Keratinocyte (primary cell): ENCODE measurements at regions not wholly inside any gene's neighbourhood (a gene's known extent, or its start where the extent isn't known, plus 50 kb on each side); places are given as distances from the start of the nearest gene placed in this dataset.

Experiments
- DNase-seq: peaks from one replicate; pipeline ENCODE4 v3.0.0-alpha.2; 2011; ENCODE audit warnings: low read depth, missing footprints, low spot score
- FAIRE-seq: peaks from 2 replicates; lab custom pipeline; 2011; peaks lifted over from hg19 to GRCh38; lab: Jason Lieb, UNC
- H2AFZ ChIP-seq: 2 replicates; pipeline ENCODE4 v1.6.0; 2012; ENCODE audit warnings: low read length, control low read depth, inconsistent platforms; ENCODE audit not compliant: control insufficient read depth
- H3K27ac ChIP-seq: 2 replicates; pipeline ENCODE4 v1.5.1; 2011; ENCODE audit warnings: low read length; ENCODE audit not compliant: control insufficient read depth, insufficient read depth
- H3K27me3 ChIP-seq: 3 replicates; pipeline ENCODE4 v1.6.0; 2011; ENCODE audit warnings: low read length; ENCODE audit not compliant: control insufficient read depth, insufficient read depth; ENCODE audit errors: extremely low read depth
- H3K36me3 ChIP-seq, 2 experiments: 2 replicates in 1 of 2; 3 replicates in 1 of 2; pipeline ENCODE4 v1.5.1; 2011; ENCODE audit warnings: low read length in 2 of 2, mild to moderate bottlenecking in 1 of 2; ENCODE audit not compliant: control insufficient read depth in 2 of 2, insufficient read depth in 2 of 2; ENCODE audit errors: extremely low read depth in 1 of 2
- H3K4me1 ChIP-seq: 3 replicates; pipeline ENCODE4 v1.5.1; 2011; ENCODE audit warnings: low read length; ENCODE audit not compliant: control insufficient read depth, insufficient read depth; ENCODE audit errors: extremely low read depth
- H3K4me2 ChIP-seq: 3 replicates; pipeline ENCODE4 v1.6.0; 2011; ENCODE audit warnings: low read depth, low read length; ENCODE audit not compliant: control insufficient read depth, insufficient read depth; ENCODE audit errors: extremely low read depth
- H3K4me3 ChIP-seq, 3 experiments: fragments of 200-600 bp in 1 of 3; sonication (generic) in 1 of 3; 2 replicates in 2 of 3; 3 replicates in 1 of 3; pipeline ENCODE4 v1.5.1; 2011 to 2016; ENCODE audit warnings: low read length in 3 of 3, mild to moderate bottlenecking in 3 of 3, control low read depth in 2 of 3, inconsistent platforms in 1 of 3, low read depth in 1 of 3, mixed read lengths in 1 of 3, mixed run types in 1 of 3, moderate library complexity in 1 of 3; ENCODE audit not compliant: control insufficient read depth in 2 of 3, insufficient read depth in 2 of 3; ENCODE audit errors: extremely low read depth in 1 of 3
- H3K79me2 ChIP-seq: 2 replicates; pipeline ENCODE4 v1.6.0; 2012; ENCODE audit warnings: low read length; ENCODE audit not compliant: control insufficient read depth, insufficient read depth
- H3K9ac ChIP-seq: 3 replicates; pipeline ENCODE4 v1.6.0; 2011; ENCODE audit warnings: low read length; ENCODE audit not compliant: control insufficient read depth, insufficient read depth; ENCODE audit errors: extremely low read depth
- H3K9me1 ChIP-seq: 3 replicates; pipeline ENCODE4 v1.6.0; 2011; ENCODE audit warnings: low read length; ENCODE audit not compliant: control insufficient read depth, insufficient read depth; ENCODE audit errors: extremely low read depth
- H3K9me3 ChIP-seq: 2 replicates; pipeline ENCODE4 v1.5.1; 2012; ENCODE audit warnings: low read depth, low read length; ENCODE audit not compliant: control insufficient read depth
- H4K20me1 ChIP-seq: 3 replicates; pipeline ENCODE4 v1.6.0; 2011; ENCODE audit warnings: low read length; ENCODE audit not compliant: control insufficient read depth, insufficient read depth; ENCODE audit errors: extremely low read depth
- EZH2 ChIP-seq: IDR thresholded peaks from one replicate; pipeline ENCODE4 v1.6.1; 2012; ENCODE audit warnings: inconsistent platforms, mild to moderate bottlenecking, low read length, moderate library complexity
- dilution Hi-C: fragments of 300-500 bp; cut with MboI; formaldehyde crosslinking; loops from one replicate; pipeline ENCODE4 v1.7.0; 2020; ENCODE audit warnings: low sequenced_read_pairs; ENCODE audit not compliant: extremely low pct_ligation_motif_present
- TF ChIP-seq, protein P1 (sequence below), 3 experiments: IDR thresholded peaks in 1 of 3; conservative IDR thresholded peaks in 1 of 3; optimal IDR thresholded peaks in 1 of 3; 2 replicates in 2 of 3; 3 replicates in 1 of 3; pipeline versions ENCODE3 to v1.5.1; 2011; ENCODE audit warnings: low read length in 3 of 3, mild to moderate bottlenecking in 3 of 3, moderate library complexity in 2 of 3, control low read depth in 1 of 3, inconsistent platforms in 1 of 3; ENCODE audit not compliant: insufficient read depth in 2 of 3; ENCODE audit errors: extremely low read depth in 1 of 3

GRCh38 chr6:141724731-141725130, 408.0 kb upstream of the GJE1 start:
- Histone ChIP-seq H3K9ac (no peak overlapping the region), H3K9me1 (no peaks in the 10 kb centered on the region), H3K79me2 (no peaks in the 10 kb centered on the region), H3K4me2 (no peak overlapping the region), H3K27ac (no peak overlapping the region), H3K27me3 (no peaks in the 10 kb centered on the region), H3K4me3 (no peak overlapping the region), H3K9me3 (no peaks in the 10 kb centered on the region), H2AFZ (no peak overlapping the region), H3K36me3 (no peaks in the 10 kb centered on the region), H4K20me1 (no peaks in the 10 kb centered on the region), H3K4me1 (no peaks in the 10 kb centered on the region)
- TF ChIP-seq, protein P1, sequence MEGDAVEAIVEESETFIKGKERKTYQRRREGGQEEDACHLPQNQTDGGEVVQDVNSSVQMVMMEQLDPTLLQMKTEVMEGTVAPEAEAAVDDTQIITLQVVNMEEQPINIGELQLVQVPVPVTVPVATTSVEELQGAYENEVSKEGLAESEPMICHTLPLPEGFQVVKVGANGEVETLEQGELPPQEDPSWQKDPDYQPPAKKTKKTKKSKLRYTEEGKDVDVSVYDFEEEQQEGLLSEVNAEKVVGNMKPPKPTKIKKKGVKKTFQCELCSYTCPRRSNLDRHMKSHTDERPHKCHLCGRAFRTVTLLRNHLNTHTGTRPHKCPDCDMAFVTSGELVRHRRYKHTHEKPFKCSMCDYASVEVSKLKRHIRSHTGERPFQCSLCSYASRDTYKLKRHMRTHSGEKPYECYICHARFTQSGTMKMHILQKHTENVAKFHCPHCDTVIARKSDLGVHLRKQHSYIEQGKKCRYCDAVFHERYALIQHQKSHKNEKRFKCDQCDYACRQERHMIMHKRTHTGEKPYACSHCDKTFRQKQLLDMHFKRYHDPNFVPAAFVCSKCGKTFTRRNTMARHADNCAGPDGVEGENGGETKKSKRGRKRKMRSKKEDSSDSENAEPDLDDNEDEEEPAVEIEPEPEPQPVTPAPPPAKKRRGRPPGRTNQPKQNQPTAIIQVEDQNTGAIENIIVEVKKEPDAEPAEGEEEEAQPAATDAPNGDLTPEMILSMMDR (optimal IDR thresholded peaks at IDR 0.05 in 1 of 3, IDR thresholded peaks at IDR 0.05 in 1 of 3, conservative IDR thresholded peaks at IDR 0.05 in 1 of 3; ENCODE audit: extremely low read depth in 1 of 3, insufficient read depth in 2 of 3, low read length in 3 of 3) = no peak
- no peak for TF ChIP-seq EZH2
- DNase-seq = no peak
- no peak for FAIRE-seq
- dilution Hi-C loops = no loop called here

GRCh38 chr6:141719476-141719875, 413.2 kb upstream of the GJE1 start:
- DNase-seq = no peak
- Histone ChIP-seq H3K79me2 (no peaks in the 10 kb centered on the region), H3K36me3 (no peaks in the 10 kb centered on the region), H3K4me2 (no peak overlapping the region), H3K9me1 (no peaks in the 10 kb centered on the region), H3K4me1 (no peaks in the 10 kb centered on the region), H3K4me3 (no peak overlapping the region), H3K27ac (no peak overlapping the region), H3K9ac (no peak overlapping the region), H3K27me3 (no peaks in the 10 kb centered on the region), H2AFZ (no peak overlapping the region), H3K9me3 (no peaks in the 10 kb centered on the region), H4K20me1 (no peaks in the 10 kb centered on the region)
- dilution Hi-C loops = no loop called here
- no peak for TF ChIP-seq EZH2
- TF ChIP-seq, protein P1 (optimal IDR thresholded peaks at IDR 0.05 in 1 of 3, IDR thresholded peaks at IDR 0.05 in 1 of 3, conservative IDR thresholded peaks at IDR 0.05 in 1 of 3; ENCODE audit: extremely low read depth in 1 of 3, insufficient read depth in 2 of 3, low read length in 3 of 3) = no peak
- no peak for FAIRE-seq
